Loucy (cell line): ENCODE measurements at regions not wholly inside any gene's neighbourhood (a gene's known extent, or its start where the extent isn't known, plus 50 kb on each side); places are given as distances from the start of the nearest gene placed in this dataset.

Experiments
- H2AFZ ChIP-seq: fragments of 200-600 bp; sonication (generic); 2 replicates; pipeline ENCODE4 v1.6.0; 2016; ENCODE audit warnings: antibody characterized with exemption, mild to moderate bottlenecking, low read length, moderate library complexity
- H3F3A ChIP-seq: fragments of 200-600 bp; 2 replicates; pipeline ENCODE4 v1.6.0; 2016; ENCODE audit warnings: antibody characterized with exemption, low read depth, mild to moderate bottlenecking
- H3K27me3 ChIP-seq: fragments of 200-600 bp; sonication (generic); 2 replicates; pipeline ENCODE4 v1.6.1; 2014; ENCODE audit warnings: low read length, mild to moderate bottlenecking; ENCODE audit not compliant: insufficient read depth, poor library complexity, severe bottlenecking
- H3K36me3 ChIP-seq: fragments of 200-600 bp; sonication (generic); 2 replicates; pipeline ENCODE4 v1.6.1; 2016; ENCODE audit warnings: low read length; ENCODE audit not compliant: insufficient read depth
- H3K4me1 ChIP-seq: fragments of 200-600 bp; sonication (generic); 2 replicates; pipeline ENCODE4 v1.5.1; 2014; ENCODE audit warnings: low read length, mild to moderate bottlenecking; ENCODE audit not compliant: insufficient read depth, poor library complexity, severe bottlenecking
- H3K4me2 ChIP-seq: fragments of 200-600 bp; sonication (generic); 2 replicates; pipeline ENCODE4 v1.6.0; 2014; ENCODE audit warnings: antibody characterized with exemption, low read length, low read depth, mild to moderate bottlenecking; ENCODE audit not compliant: poor library complexity, severe bottlenecking
- H3K4me3 ChIP-seq: fragments of 200-600 bp; sonication (generic); 2 replicates; pipeline ENCODE4 v1.5.1; 2014; ENCODE audit warnings: low read length, mild to moderate bottlenecking, mixed read lengths; ENCODE audit not compliant: poor library complexity, severe bottlenecking
- H3K79me2 ChIP-seq: fragments of 200-600 bp; sonication (generic); 2 replicates; pipeline ENCODE4 v1.6.1; 2014; ENCODE audit warnings: low read length; ENCODE audit not compliant: insufficient read depth
- H3K9ac ChIP-seq: fragments of 200-600 bp; sonication (generic); 2 replicates; pipeline ENCODE4 v1.6.0; 2014; ENCODE audit warnings: mild to moderate bottlenecking, low read depth, low read length, moderate library complexity; ENCODE audit not compliant: poor library complexity, severe bottlenecking
- H3K9me2 ChIP-seq: fragments of 200-600 bp; sonication (generic); replicated peaks from 2 replicates; pipeline ENCODE4 v1.6.1; 2016; ENCODE audit warnings: low read depth, low read length, mixed read lengths
- H3K9me3 ChIP-seq: fragments of 200-600 bp; sonication (generic); 2 replicates; pipeline ENCODE4 v1.6.1; 2014; ENCODE audit warnings: mild to moderate bottlenecking, antibody characterized with exemption, low read length, low read depth; ENCODE audit not compliant: insufficient read depth
- H4K20me1 ChIP-seq: fragments of 200-600 bp; sonication (generic); 2 replicates; pipeline ENCODE4 v1.6.0; 2014; ENCODE audit warnings: antibody characterized with exemption, low read length, mild to moderate bottlenecking; ENCODE audit not compliant: insufficient read depth, poor library complexity, severe bottlenecking
- CTCF ChIP-seq: fragments of 200-600 bp; sonication (generic); conservative IDR thresholded peaks from 2 replicates; pipeline ENCODE4 v1.5.1; 2014; ENCODE audit warnings: mild to moderate bottlenecking, antibody characterized with exemption, low read length
- EZH2phosphoT487 ChIP-seq: fragments of 200-600 bp; IDR thresholded peaks from 2 replicates; pipeline ENCODE4 v1.6.1; 2018; ENCODE audit warnings: antibody characterized with exemption, mild to moderate bottlenecking, moderate library complexity, borderline replicate concordance

- Histone ChIP-seq H3K27me3 (no peaks in the 10 kb centered on the region), H3K9me2 (no peaks in the 10 kb centered on the region), H3K79me2 (no peaks in the 10 kb centered on the region), H3K36me3 (no peaks in the 10 kb centered on the region), H3K4me1 (no peaks in the 10 kb centered on the region), H3K9ac (no peak overlapping the region), H3K4me3 (no peak overlapping the region), H4K20me1 (no peaks in the 10 kb centered on the region), H3K9me3 (no peaks in the 10 kb centered on the region), H3F3A (no peaks in the 10 kb centered on the region), H2AFZ (no peak overlapping the region), H3K4me2 (no peak overlapping the region)
- TF ChIP-seq EZH2phosphoT487 = no peak
- TF ChIP-seq CTCF = no peak
Measured at GRCh38 chr6:4405621-4406212, 270.3 kb upstream of the ECI2 start.

- H3K9ac ChIP-seq = no peak overlapping the region
- no peaks in the 10 kb centered on the region for H4K20me1 ChIP-seq
- TF ChIP-seq CTCF = no peak
- no peak overlapping the region for H3K4me3 ChIP-seq
- no peaks in the 10 kb centered on the region for H3K27me3 ChIP-seq
- H3K4me2 ChIP-seq = no peak overlapping the region
- H3K79me2 ChIP-seq = no peaks in the 10 kb centered on the region
- H3K9me3 ChIP-seq = no peaks in the 10 kb centered on the region
- no peaks in the 10 kb centered on the region for H3K36me3 ChIP-seq
- no peak overlapping the region for H2AFZ ChIP-seq
- no peaks in the 10 kb centered on the region for H3K9me2 ChIP-seq
- H3F3A ChIP-seq = no peaks in the 10 kb centered on the region
- no peaks in the 10 kb centered on the region for H3K4me1 ChIP-seq
Measured at GRCh38 chr6:4404415-4404814, 269.0 kb upstream of the ECI2 start.

- Histone ChIP-seq H3K9me3 (no peaks in the 10 kb centered on the region), H3K4me1 (no peaks in the 10 kb centered on the region), H4K20me1 (no peaks in the 10 kb centered on the region), H3F3A (no peaks in the 10 kb centered on the region), H2AFZ (no peak overlapping the region), H3K9me2 (no peaks in the 10 kb centered on the region), H3K27me3 (no peaks in the 10 kb centered on the region), H3K4me2 (no peak overlapping the region), H3K79me2 (no peaks in the 10 kb centered on the region), H3K4me3 (no peak overlapping the region), H3K36me3 (no peaks in the 10 kb centered on the region), H3K9ac (no peak overlapping the region)
- TF ChIP-seq CTCF (no peak), EZH2phosphoT487 (no peak)
Measured at GRCh38 chr6:4403828-4404227, 268.5 kb upstream of the ECI2 start.
